ENCODE measurements at regions not wholly inside any gene's neighbourhood (a gene's known extent, or its start where the extent isn't known, plus 50 kb on each side); places are given as distances from the start of the nearest gene placed in this dataset.
A peak's percentile ranks its signal among the peaks of the same experiment; 100 is the strongest.

DNA sequence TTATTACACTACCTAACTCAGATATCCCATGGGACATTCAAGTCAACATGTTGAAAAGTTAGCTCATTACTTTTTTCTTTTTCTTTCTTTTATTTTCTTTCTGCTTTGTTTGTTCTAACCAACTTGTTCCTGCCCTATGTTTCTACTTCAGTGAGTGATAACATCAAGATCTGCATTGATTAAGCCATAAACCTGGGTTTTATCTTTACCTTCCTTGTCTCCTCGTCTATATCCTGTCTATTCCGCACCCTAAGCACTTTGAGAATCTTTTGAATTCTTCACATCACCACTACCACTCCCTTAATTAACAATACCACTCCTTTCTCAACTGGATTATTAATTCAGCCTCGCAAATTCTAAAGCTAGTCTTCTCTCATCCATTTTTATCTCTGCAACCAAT, 81.9 kb upstream of the AVPR1A start:
- Histone ChIP-seq H3K27me3 (ENCODE audit: control insufficient read depth, insufficient read depth) (no peaks in the 10 kb centered on the region), H3K4me3 (ENCODE audit: low read length) (no peak overlapping the region), H3K4me1 (ENCODE audit: control insufficient read depth, insufficient read depth, low read length) (no peaks in the 10 kb centered on the region), H3K9me3 (ENCODE audit: control insufficient read depth, low read length) (no peaks in the 10 kb centered on the region), H3K27ac (ENCODE audit: low read length) (no peak overlapping the region)
- no peak for DNase-seq
- intact Hi-C loops (cut with DNase I), result no loop called here
- no peak for ATAC-seq
- WGBS, result 73% methylated on average over 3 of the region's 3 CpGs

DNA sequence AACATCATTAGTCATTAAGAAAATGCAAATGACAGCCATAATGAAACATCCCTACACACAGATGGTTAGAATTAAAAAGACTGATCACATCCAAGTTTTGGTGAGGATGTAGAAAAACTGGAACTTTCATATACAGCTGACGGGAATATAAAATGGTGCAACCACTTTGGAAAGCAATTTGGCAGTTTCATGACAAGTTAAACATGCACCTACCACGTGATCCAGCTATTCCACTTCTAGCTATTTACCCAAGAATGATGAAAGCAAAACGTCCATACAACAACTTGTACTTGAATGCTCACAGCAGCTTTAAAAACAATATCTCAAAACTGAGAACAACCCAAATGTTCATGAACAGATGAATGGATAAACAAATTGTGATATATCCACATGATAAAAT, 77.9 kb upstream of the AVPR1A start:
- DNase-seq (no peak), ATAC-seq (no peak)
- no peaks in the 10 kb centered on the region for H3K27me3 ChIP-seq (ENCODE audit: control insufficient read depth, insufficient read depth)
- H3K27ac ChIP-seq (ENCODE audit: low read length), result no peak overlapping the region
- H3K4me1 ChIP-seq (ENCODE audit: control insufficient read depth, insufficient read depth, low read length), result no peaks in the 10 kb centered on the region
- H3K4me3 ChIP-seq (ENCODE audit: low read length), result no peak overlapping the region
- no peaks in the 10 kb centered on the region for H3K9me3 ChIP-seq (ENCODE audit: control insufficient read depth, low read length)
- 53% methylated on average over 3 of the region's 3 CpGs for WGBS
- intact Hi-C loops (cut with DNase I), result no loop called here

DNA sequence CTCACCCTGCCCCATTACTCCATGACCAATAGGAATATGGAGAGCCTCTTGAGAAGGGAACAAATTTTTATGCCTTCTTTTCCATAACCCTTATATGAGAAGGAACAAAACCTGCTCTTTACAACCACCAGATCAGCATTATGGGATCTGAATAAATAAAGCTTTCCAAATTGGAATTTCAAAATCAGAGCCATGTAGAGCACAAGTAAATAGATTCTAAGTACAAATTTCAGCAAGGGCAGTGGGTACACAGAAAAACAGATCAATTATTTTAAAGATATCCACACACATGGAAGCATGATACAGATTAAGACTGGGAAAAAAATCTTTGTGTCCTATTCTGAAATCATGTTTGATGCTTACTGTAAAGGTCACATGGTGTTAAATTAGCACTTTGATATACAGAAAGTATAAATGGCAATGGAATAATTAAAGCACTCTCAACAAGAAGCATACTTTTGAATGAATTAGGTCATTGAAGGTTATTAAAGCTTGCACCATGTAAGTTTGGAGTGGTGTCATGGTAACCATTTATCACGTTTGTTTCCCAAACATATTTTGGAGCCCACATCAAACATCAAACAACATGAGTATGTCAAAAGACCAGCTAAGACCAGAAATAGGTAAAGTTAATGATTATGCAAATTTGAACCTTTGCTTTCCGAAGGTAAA, 75.9 kb upstream of the AVPR1A start:
- Histone ChIP-seq H3K4me3 (ENCODE audit: low read length) (no peak overlapping the region), H3K27me3 (ENCODE audit: control insufficient read depth, insufficient read depth) (no peaks in the 10 kb centered on the region), H3K9me3 (ENCODE audit: control insufficient read depth, low read length) (no peaks in the 10 kb centered on the region), H3K27ac (ENCODE audit: low read length) (no peak overlapping the region), H3K4me1 (ENCODE audit: control insufficient read depth, insufficient read depth, low read length) (no peaks in the 10 kb centered on the region)
- intact Hi-C loops (cut with DNase I), result no loop called here
- DNase-seq (no peak), ATAC-seq (no peak)
- WGBS, result 63% methylated on average over 2 of the region's 2 CpGs

DNA sequence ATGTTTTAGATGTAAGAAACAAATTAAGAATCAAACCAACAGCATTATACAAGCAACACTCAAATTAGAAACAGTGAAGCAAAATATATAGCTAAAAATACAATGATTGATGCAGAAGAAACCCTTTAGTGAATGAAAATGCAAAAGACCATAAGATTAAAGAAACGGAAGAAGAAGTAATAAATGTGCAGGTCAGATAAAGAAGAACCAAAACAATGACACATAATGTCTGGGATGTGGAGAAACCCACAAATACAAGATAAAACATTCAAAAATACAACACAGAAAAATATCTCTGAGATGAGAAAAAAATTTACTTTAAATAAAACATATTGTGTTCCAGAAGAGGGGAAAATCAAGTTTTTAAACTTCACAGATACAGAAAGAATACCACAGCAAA, 73.4 kb upstream of the AVPR1A start:
- 40% methylated on average over 1 of the region's 1 CpG for WGBS
- DNase-seq, result no peak
- no peak for ATAC-seq
- H3K9me3 ChIP-seq (ENCODE audit: control insufficient read depth, low read length), result no peaks in the 10 kb centered on the region
- no peaks in the 10 kb centered on the region for H3K27me3 ChIP-seq (ENCODE audit: control insufficient read depth, insufficient read depth)
- intact Hi-C loops (cut with DNase I), result no loop called here
- no peak overlapping the region for H3K4me3 ChIP-seq (ENCODE audit: low read length)
- no peak overlapping the region for H3K27ac ChIP-seq (ENCODE audit: low read length)
- H3K4me1 ChIP-seq (ENCODE audit: control insufficient read depth, insufficient read depth, low read length), result no peaks in the 10 kb centered on the region

DNA sequence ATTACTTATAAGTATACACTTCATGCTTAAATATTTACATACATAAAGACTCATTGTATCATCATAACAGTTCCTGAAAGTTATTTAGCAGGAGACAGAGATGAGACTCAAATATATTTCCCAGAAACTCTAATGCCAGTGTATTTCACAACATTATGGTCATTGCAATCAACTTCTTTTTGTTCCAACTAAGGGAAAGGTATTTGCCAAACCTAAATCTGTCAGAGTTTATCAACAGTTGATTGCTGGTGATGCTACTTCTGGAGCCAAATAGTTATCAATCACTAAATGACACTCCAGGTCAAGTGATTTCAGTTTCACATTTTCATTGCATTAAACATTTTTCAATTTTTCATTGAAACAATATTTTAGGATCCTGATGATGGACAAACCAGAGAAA, 72.1 kb upstream of the AVPR1A start:
- Histone ChIP-seq H3K27ac (ENCODE audit: low read length) (no peak overlapping the region), H3K9me3 (ENCODE audit: control insufficient read depth, low read length) (no peaks in the 10 kb centered on the region), H3K4me3 (ENCODE audit: low read length) (no peak overlapping the region), H3K4me1 (ENCODE audit: control insufficient read depth, insufficient read depth, low read length) (no peaks in the 10 kb centered on the region), H3K27me3 (ENCODE audit: control insufficient read depth, insufficient read depth) (no peaks in the 10 kb centered on the region)
- ATAC-seq (no peak), DNase-seq (no peak)
- intact Hi-C loops (cut with DNase I), result no loop called here

DNA sequence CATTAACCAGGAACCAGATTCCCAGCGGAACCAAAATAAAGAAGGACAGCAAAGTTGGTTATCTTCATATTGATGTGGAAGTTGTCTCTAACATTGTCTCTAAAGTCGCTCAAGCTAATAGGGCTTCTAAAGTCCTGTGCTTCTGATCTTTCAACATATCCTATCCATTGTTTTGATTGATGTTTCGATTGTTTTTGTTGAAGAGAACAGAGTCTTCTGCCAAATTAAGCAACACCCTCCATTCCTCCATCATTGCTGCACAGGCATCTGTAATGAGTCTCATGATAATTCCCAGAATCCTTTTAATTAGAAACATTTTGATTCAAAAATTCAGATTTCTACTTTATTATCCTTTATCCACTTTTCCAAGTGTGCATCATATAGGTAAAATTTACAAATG, 71.6 kb upstream of the AVPR1A start:
- Histone ChIP-seq H3K27ac (ENCODE audit: low read length) (no peak overlapping the region), H3K4me3 (ENCODE audit: low read length) (no peak overlapping the region), H3K9me3 (ENCODE audit: control insufficient read depth, low read length) (no peaks in the 10 kb centered on the region), H3K4me1 (ENCODE audit: control insufficient read depth, insufficient read depth, low read length) (no peaks in the 10 kb centered on the region), H3K27me3 (ENCODE audit: control insufficient read depth, insufficient read depth) (no peaks in the 10 kb centered on the region)
- intact Hi-C loops (cut with DNase I), result no loop called here
- WGBS, result 59% methylated on average over 3 of the region's 3 CpGs
- ATAC-seq (no peak), DNase-seq (no peak)

DNA sequence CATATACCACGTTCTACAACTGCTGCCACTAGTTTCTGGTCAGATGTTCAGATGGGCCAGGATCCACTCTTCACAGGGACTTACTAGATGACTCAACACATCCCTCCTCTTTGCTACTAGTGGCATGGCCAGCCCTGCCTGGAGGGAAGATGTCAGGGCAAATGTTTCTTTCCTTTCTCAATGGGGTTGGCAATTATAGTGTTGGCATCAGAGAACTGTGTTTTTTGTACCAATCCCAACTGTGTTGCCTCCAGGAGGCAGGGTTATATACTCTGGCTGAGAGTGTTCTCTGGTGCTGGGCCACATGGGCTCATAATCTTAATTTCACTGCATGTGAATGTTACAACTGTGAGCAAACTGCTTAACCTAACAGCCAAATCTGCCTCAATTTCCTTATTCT, 69.9 kb upstream of the AVPR1A start:
- no peak for ATAC-seq
- no peak for DNase-seq
- Histone ChIP-seq H3K27ac (ENCODE audit: low read length) (no peak overlapping the region), H3K4me1 (ENCODE audit: control insufficient read depth, insufficient read depth, low read length) (no peaks in the 10 kb centered on the region), H3K4me3 (ENCODE audit: low read length) (no peak overlapping the region), H3K27me3 (ENCODE audit: control insufficient read depth, insufficient read depth) (no peaks in the 10 kb centered on the region), H3K9me3 (ENCODE audit: control insufficient read depth, low read length) (no peaks in the 10 kb centered on the region)
- WGBS, result 71% methylated on average over 1 of the region's 1 CpG
- intact Hi-C loops (cut with DNase I), result no loop called here

DNA sequence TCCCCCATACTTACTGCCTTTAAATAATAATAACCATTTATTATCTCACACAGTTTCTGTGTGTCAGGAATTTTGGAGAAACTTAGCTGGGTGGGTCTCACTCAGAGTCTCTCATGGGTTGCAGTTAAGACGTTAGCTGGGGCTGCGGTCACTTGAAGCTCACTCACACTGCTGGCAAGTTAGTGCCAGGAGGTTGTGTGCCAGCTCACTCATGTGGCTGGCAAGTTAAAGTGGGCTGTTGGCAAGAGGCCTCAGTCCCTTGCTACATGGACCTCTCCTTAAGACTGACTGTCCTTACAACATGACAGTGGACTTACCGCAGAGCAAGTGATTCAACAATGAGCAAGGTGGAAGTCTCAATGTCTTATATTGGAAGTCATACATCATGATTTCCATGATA, 61.3 kb upstream of the AVPR1A start:
- 83% methylated on average over 3 of the region's 3 CpGs for WGBS
- ATAC-seq, result no peak
- intact Hi-C loops (cut with DNase I), result no loop called here
- no peaks in the 10 kb centered on the region for H3K9me3 ChIP-seq (ENCODE audit: control insufficient read depth, low read length)
- DNase-seq, result no peak
- H3K27ac ChIP-seq (ENCODE audit: low read length), result no peak overlapping the region
- H3K27me3 ChIP-seq (ENCODE audit: control insufficient read depth, insufficient read depth), result no peaks in the 10 kb centered on the region
- H3K4me3 ChIP-seq (ENCODE audit: low read length), result no peak overlapping the region
- no peaks in the 10 kb centered on the region for H3K4me1 ChIP-seq (ENCODE audit: control insufficient read depth, insufficient read depth, low read length)

DNA sequence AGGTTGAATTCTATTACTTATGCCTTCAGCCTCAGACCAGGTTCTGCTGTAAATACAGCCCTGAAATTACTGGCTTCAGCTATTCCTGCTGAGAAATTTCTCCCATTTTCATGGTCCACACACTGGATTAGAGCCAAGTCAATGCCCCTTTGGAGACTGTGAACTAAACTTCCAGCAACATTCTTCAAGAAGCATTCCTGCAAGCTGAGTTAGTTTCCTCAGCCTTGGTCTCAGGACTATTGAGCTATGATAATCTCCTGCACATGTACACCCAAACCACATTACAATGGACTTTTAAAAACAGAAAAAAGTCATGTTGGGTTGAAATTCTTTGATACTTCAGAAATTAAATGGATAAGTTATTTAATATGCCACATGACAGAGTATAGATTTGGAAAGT, 58.0 kb upstream of the AVPR1A start:
- Histone ChIP-seq H3K4me1 (ENCODE audit: control insufficient read depth, insufficient read depth, low read length) (no peaks in the 10 kb centered on the region), H3K27ac (ENCODE audit: low read length) (no peak overlapping the region), H3K27me3 (ENCODE audit: control insufficient read depth, insufficient read depth) (no peaks in the 10 kb centered on the region), H3K4me3 (ENCODE audit: low read length) (no peak overlapping the region), H3K9me3 (ENCODE audit: control insufficient read depth, low read length) (no peaks in the 10 kb centered on the region)
- ATAC-seq (no peak), DNase-seq (no peak)
- intact Hi-C loops (cut with DNase I), result no loop called here

DNA sequence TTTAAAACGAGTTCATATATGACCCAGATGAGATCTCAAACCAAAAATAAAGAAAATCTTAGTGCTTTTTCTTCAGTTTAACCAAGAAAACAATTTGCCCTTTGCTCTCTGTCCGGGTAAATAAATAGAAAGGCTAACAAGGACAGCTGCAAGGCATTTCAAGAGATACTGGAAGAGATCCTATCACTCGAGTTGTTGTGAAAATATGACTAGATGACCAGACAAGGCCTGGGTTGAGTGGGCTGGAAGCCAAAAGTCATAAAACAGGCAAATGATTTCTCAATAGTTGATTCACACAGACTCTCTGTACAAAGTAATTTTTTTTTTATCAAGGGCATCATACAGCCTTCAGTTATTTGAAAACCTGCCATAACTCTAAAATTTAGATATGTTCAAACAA, 55.9 kb upstream of the AVPR1A start:
- 16% methylated on average over 3 of the region's 3 CpGs for WGBS

DNA sequence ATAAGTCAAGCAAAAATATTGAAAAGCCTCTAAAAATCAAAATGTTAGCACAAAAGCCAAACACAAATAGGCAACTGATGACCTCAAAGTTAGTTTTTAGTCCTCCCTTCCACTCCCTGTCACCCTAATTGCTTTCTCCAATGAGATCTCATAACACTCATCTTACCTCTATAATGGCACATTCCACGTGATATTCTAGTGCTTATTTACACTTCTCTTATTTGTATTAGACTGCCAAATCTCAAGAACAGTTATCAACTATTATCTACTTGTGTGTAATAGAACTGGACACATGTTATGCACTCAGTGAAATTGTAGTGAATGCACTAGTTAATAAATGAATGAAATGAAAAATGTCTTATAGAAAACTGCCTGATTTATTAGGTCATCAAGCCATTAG, 55.5 kb upstream of the AVPR1A start:
- Histone ChIP-seq H3K27me3 (ENCODE audit: control insufficient read depth, insufficient read depth) (no peaks in the 10 kb centered on the region), H3K9me3 (ENCODE audit: control insufficient read depth, low read length) (no peaks in the 10 kb centered on the region), H3K4me3 (ENCODE audit: low read length) (no peak overlapping the region), H3K27ac (ENCODE audit: low read length) (no peak overlapping the region), H3K4me1 (ENCODE audit: control insufficient read depth, insufficient read depth, low read length) (no peaks in the 10 kb centered on the region)
- 21% methylated on average over 1 of the region's 1 CpG for WGBS
- DNase-seq (no peak), ATAC-seq (no peak)
- intact Hi-C loops (cut with DNase I), result no loop called here

More for the DNA sequence above, 55.9 kb upstream of the AVPR1A start:
- DNase-seq, result peak in 1 of 3 donors; percentile 22
- intact Hi-C loops (cut with DNase I), result no loop called here
- Histone ChIP-seq H3K27me3 (ENCODE audit: control insufficient read depth, insufficient read depth) (no peaks in the 10 kb centered on the region), H3K9me3 (ENCODE audit: control insufficient read depth, low read length) (no peaks in the 10 kb centered on the region), H3K4me1 (ENCODE audit: control insufficient read depth, insufficient read depth, low read length) (no peaks in the 10 kb centered on the region), H3K4me3 (ENCODE audit: low read length) (no peak overlapping the region), H3K27ac (ENCODE audit: low read length) (no peak overlapping the region)
- no peak for ATAC-seq
